Tibial nerve (tissue), 4 donors: ENCODE measurements at regions not wholly inside any gene's neighbourhood (a gene's known extent, or its start where the extent isn't known, plus 50 kb on each side); places are given as distances from the start of the nearest gene placed in this dataset.

Experiments used
- CTCF ChIP-seq, 5 experiments: fragments of 200-600 bp in 3 of 5; fragments of 450-650 bp in 2 of 5; sonication (generic) in 3 of 5; IDR thresholded peaks; one replicate each; pipeline ENCODE4 v1.5.1; 2016 to 2019; ENCODE audit warnings: antibody characterized with exemption in 5 of 5, mild to moderate bottlenecking in 3 of 5, moderate library complexity in 2 of 5
- EP300 ChIP-seq, 2 donors: sonication (generic); formaldehyde crosslinking; IDR thresholded peaks; one replicate each; pipeline ENCODE4 v1.6.1; 2017; ENCODE audit warnings: antibody characterized with exemption in 2 of 2, mild to moderate bottlenecking in 1 of 2
- POLR2A ChIP-seq, 2 donors: fragments of 450-650 bp; IDR thresholded peaks; one replicate each; pipeline ENCODE4 v1.6.1; 2017; ENCODE audit warnings: antibody characterized with exemption in 2 of 2, mild to moderate bottlenecking in 2 of 2, moderate library complexity in 2 of 2

GRCh38 chr3:153084431-153084830, 77.6 kb upstream of the RAP2B start:
- TF ChIP-seq CTCF (IDR thresholded peaks at IDR 0.05) = no peak
- TF ChIP-seq POLR2A (IDR thresholded peaks at IDR 0.05) = no peak
- no peak for TF ChIP-seq EP300 (IDR thresholded peaks at IDR 0.05)
